ENCODE measurements at regions not wholly inside any gene's neighbourhood (a gene's known extent, or its start where the extent isn't known, plus 50 kb on each side); places are given as distances from the start of the nearest gene placed in this dataset.
A peak's percentile ranks its signal among the peaks of the same experiment; 100 is the strongest.

DNA sequence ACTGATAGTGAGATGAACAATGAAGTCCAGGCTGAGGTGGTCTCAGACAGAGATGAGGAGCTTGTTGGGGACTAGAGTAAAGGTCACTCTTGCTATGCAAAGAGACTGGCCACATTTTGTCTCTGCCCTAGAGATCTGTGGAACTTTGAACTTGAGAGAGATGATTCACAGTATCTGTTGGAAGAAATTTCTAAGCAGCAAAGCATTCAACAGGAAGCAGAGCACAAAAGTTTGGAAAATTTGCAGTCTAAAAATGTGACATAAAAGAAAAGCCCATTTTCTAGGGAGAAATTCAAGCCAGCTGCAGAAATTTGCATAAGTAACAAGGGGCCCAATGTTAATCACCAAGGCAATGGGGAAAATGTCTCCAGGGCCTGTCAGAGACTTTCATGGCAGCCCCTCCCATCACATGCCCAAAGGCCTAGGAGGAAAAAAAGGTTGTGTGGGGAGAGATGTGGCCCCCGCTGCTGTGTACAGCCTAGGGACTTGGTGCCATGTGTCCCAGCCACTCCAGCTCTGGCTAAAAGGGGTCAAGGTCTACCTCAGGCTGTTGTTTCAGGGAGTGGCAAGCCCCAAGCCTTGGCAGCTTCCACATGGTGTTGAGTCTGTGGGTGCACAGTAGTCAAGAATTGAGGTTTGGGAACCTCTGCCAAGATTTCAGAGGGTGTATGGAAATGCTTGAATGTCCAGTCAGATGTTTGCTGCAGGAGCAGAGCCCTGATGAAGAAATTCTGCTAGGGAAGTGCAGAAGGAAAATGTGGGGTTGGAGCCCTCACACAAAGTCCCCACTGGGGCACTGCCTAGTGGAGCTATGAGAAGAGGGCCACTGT is 262.8 kb downstream of the DKK2 start:
- H3K27ac ChIP-seq (ENCODE audit: extremely low read depth, low read depth, low read length): no peak overlapping the region
- POLR2A ChIA-PET: no interaction called here
- H3K4me1 ChIP-seq (ENCODE audit: control insufficient read depth, insufficient read depth, low read length): no peaks in the 10 kb centered on the region

DNA sequence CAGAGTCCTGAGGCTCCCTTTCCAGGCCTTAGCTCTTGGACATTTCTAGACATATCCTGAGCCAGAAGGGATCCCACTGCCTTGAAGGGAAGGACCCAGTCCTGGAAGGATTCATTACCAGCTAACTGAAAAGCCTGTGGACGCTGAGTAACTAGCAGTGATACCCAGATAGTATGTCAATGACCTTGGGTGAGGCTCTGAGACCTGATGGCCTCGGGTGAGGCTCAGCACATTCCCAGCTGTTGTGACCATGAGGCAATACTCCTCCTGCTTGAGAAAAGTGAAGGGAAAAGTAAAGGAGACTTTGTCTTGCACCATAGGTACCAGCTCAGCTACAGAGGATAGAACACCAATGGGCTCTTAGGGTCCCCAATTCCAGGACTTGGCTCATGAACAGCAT is 268.1 kb downstream of the DKK2 start:
- ChIA-PET CTCF (no interaction called here), POLR2A (no interaction called here)
- Histone ChIP-seq H3K27ac (ENCODE audit: extremely low read depth, low read depth, low read length) (no peak overlapping the region), H3K9me3 (ENCODE audit: control insufficient read depth, insufficient read depth, low read depth, low read length) (no peaks in the 10 kb centered on the region), H3K4me1 (ENCODE audit: control insufficient read depth, insufficient read depth, low read length) (no peaks in the 10 kb centered on the region), H3K4me3 (ENCODE audit: low read depth, low read length) (no peak overlapping the region), H3K36me3 (ENCODE audit: control insufficient read depth in 2 of 2, insufficient read depth in 1 of 2, low read length in 2 of 2) (no peaks in the 10 kb centered on the region)
- no peak for TF ChIP-seq ZNF324 (tag by site-specific recombination; IDR thresholded peaks at IDR 0.05)
- TF ChIP-seq ZNF48 (tag by site-specific recombination; IDR thresholded peaks at IDR 0.05): no peak
- TF ChIP-seq ZNF629 (tag by site-specific recombination; IDR thresholded peaks at IDR 0.05): no peak
- TF ChIP-seq, protein P1, sequence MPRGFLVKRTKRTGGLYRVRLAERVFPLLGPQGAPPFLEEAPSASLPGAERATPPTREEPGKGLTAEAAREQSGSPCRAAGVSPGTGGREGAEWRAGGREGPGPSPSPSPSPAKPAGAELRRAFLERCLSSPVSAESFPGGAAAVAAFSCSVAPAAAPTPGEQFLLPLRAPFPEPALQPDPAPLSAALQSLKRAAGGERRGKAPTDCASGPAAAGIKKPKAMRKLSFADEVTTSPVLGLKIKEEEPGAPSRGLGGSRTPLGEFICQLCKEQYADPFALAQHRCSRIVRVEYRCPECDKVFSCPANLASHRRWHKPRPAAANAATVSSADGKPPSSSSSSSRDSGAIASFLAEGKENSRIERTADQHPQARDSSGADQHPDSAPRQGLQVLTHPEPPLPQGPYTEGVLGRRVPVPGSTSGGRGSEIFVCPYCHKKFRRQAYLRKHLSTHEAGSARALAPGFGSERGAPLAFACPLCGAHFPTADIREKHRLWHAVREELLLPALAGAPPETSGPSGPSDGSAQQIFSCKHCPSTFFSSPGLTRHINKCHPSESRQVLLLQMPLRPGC (tag by site-specific recombination; IDR thresholded peaks at IDR 0.05): no peak

More for the DNA sequence above, 262.8 kb downstream of the DKK2 start:
- H3K4me3 ChIP-seq (ENCODE audit: low read depth, low read length): no peak overlapping the region
- H3K9me3 ChIP-seq (ENCODE audit: control insufficient read depth, insufficient read depth, low read depth, low read length): no peaks in the 10 kb centered on the region
- CTCF ChIA-PET: no interaction called here
- no peaks in the 10 kb centered on the region for H3K36me3 ChIP-seq (ENCODE audit: control insufficient read depth in 2 of 2, insufficient read depth in 1 of 2, low read length in 2 of 2)
- TF ChIP-seq ZNF555 (tag by site-specific recombination; conservative IDR thresholded peaks at IDR 0.05) (no peak), ZNF585B (tag by site-specific recombination; IDR thresholded peaks at IDR 0.05) (peak; percentile 64)

DNA sequence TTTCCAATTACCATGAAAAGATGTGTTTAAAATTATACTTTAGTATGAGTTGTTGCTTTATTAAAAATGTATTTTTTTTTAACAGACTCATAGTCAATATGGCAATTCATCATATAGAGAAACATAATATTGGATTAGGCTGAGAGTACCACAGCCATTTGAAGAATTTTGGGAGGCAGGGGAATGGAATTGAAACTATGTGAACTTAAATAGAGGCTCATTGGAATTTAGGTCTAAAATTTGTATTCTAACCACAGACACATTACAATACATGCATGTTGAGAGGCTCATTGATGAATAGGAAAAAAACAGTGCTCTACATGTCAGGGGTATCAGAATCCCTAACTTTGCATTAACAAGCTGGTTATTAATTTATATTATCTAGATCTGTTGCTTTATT is 269.6 kb downstream of the DKK2 start:
- H3K4me3 ChIP-seq (ENCODE audit: low read depth, low read length): no peak overlapping the region
- H3K9me3 ChIP-seq (ENCODE audit: control insufficient read depth, insufficient read depth, low read depth, low read length): no peaks in the 10 kb centered on the region
- CTCF ChIA-PET: no interaction called here
- no peak overlapping the region for H3K27ac ChIP-seq (ENCODE audit: extremely low read depth, low read depth, low read length)
- POLR2A ChIA-PET: no interaction called here
- H3K36me3 ChIP-seq (ENCODE audit: control insufficient read depth in 2 of 2, insufficient read depth in 1 of 2, low read length in 2 of 2): no peaks in the 10 kb centered on the region
- TF ChIP-seq ZNF221 (tag by site-specific recombination; IDR thresholded peaks at IDR 0.05; ENCODE audit: borderline replicate concordance): no peak
- TF ChIP-seq ZNF37A (tag by site-specific recombination; IDR thresholded peaks at IDR 0.05): no peak
- TF ChIP-seq, protein P2, sequence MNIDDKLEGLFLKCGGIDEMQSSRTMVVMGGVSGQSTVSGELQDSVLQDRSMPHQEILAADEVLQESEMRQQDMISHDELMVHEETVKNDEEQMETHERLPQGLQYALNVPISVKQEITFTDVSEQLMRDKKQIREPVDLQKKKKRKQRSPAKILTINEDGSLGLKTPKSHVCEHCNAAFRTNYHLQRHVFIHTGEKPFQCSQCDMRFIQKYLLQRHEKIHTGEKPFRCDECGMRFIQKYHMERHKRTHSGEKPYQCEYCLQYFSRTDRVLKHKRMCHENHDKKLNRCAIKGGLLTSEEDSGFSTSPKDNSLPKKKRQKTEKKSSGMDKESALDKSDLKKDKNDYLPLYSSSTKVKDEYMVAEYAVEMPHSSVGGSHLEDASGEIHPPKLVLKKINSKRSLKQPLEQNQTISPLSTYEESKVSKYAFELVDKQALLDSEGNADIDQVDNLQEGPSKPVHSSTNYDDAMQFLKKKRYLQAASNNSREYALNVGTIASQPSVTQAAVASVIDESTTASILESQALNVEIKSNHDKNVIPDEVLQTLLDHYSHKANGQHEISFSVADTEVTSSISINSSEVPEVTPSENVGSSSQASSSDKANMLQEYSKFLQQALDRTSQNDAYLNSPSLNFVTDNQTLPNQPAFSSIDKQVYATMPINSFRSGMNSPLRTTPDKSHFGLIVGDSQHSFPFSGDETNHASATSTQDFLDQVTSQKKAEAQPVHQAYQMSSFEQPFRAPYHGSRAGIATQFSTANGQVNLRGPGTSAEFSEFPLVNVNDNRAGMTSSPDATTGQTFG (tag by site-specific recombination; IDR thresholded peaks at IDR 0.05; ENCODE audit: borderline replicate concordance): no peak
- no peak for TF ChIP-seq KLF16 (tag by site-specific recombination; IDR thresholded peaks at IDR 0.05)
- no peak for TF ChIP-seq ZNF654 (tag by site-specific recombination; IDR thresholded peaks at IDR 0.05; ENCODE audit: low read depth)
- no peak for TF ChIP-seq ZNF394 (tag by site-specific recombination; IDR thresholded peaks at IDR 0.05; ENCODE audit: borderline replicate concordance)
- no peak for TF ChIP-seq GLIS2 (tag by site-specific recombination; IDR thresholded peaks at IDR 0.05)
- no peak for TF ChIP-seq ZNF239 (tag by site-specific recombination; IDR thresholded peaks at IDR 0.05)
- no peak for TF ChIP-seq TRIM28 (IDR thresholded peaks at IDR 0.05; ENCODE audit: borderline replicate concordance, low read length)
- TF ChIP-seq ZNF600 (tag by site-specific recombination; IDR thresholded peaks at IDR 0.05): no peak
- TF ChIP-seq HOXA7 (CRISPR knock-in tag; IDR thresholded peaks at IDR 0.05; ENCODE audit: borderline replicate concordance): no peak
- no peaks in the 10 kb centered on the region for H3K4me1 ChIP-seq (ENCODE audit: control insufficient read depth, insufficient read depth, low read length)
